DND-41 (cell line): ENCODE measurements at regions not wholly inside any gene's neighbourhood (a gene's known extent, or its start where the extent isn't known, plus 50 kb on each side); places are given as distances from the start of the nearest gene placed in this dataset.
"Not testable (repeated sequence)": the region's sequence is repeated elsewhere in the genome, so short reads cannot be mapped to it uniquely, and the experiment has no call there.

ENCODE experiments used
- EZH2 ChIP-seq: IDR thresholded peaks from 3 replicates; pipeline ENCODE4 v1.6.1; 2012; ENCODE audit warnings: borderline replicate concordance, low read depth, mild to moderate bottlenecking, moderate library complexity, low read length, inconsistent platforms; ENCODE audit not compliant: severe bottlenecking
- TF ChIP-seq, protein P1 (sequence below): IDR thresholded peaks from 2 replicates; pipeline ENCODE4 v1.5.1; 2012; ENCODE audit warnings: borderline replicate concordance, low read length, moderate library complexity, mild to moderate bottlenecking; ENCODE audit not compliant: poor library complexity, severe bottlenecking; ENCODE audit errors: extremely low read depth

DNA sequence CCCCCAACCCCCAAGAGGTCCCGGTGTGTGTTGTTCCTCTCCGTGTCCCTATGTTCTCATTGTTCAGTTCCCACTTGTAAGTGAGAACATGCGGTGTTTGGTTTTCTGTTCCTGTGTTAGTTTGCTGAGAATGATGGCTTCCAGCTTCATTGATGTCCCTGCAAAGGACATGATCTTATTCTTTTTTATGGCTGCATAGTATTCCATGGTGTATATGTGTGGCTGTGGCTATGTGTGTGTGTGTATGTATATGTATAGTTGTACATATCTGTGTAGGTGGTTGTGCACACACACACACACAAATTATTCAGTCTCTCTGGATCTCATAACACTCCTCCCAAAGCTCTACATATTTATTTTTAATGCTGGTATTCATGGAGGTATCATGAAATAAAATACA, 165.8 kb upstream of the KAZN start:
- TF ChIP-seq, protein P1, sequence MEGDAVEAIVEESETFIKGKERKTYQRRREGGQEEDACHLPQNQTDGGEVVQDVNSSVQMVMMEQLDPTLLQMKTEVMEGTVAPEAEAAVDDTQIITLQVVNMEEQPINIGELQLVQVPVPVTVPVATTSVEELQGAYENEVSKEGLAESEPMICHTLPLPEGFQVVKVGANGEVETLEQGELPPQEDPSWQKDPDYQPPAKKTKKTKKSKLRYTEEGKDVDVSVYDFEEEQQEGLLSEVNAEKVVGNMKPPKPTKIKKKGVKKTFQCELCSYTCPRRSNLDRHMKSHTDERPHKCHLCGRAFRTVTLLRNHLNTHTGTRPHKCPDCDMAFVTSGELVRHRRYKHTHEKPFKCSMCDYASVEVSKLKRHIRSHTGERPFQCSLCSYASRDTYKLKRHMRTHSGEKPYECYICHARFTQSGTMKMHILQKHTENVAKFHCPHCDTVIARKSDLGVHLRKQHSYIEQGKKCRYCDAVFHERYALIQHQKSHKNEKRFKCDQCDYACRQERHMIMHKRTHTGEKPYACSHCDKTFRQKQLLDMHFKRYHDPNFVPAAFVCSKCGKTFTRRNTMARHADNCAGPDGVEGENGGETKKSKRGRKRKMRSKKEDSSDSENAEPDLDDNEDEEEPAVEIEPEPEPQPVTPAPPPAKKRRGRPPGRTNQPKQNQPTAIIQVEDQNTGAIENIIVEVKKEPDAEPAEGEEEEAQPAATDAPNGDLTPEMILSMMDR = not testable (repeated sequence)
- not testable (repeated sequence) for TF ChIP-seq EZH2
